ENCODE measurements at regions not wholly inside any gene's neighbourhood (a gene's known extent, or its start where the extent isn't known, plus 50 kb on each side); places are given as distances from the start of the nearest gene placed in this dataset.
"Not testable (repeated sequence)": the region's sequence is repeated elsewhere in the genome, so short reads cannot be mapped to it uniquely, and the experiment has no call there.

DNA sequence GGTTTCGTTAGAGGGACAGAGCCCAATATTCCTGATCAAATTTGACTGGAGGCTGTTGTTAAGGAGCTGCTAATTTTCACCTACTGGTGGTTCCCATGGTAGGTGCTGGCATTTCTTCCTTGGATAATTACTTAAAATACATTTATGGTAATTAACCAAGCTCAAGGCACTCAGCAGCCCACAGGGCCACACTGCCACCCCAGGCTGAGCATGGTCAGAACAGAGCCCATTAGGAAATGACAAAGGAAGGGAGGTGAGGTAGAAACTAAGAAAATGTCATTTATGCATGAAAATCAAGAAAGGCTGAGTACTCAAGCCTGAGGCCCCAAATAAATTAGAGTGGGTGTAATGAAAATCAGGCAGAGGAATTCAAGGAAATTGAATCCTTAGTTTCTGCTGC is 510.2 kb upstream of the GYPC start:
- ChIA-PET CTCF (no interaction called here), POLR2A (ENCODE audit: low non-redundant PET) (no interaction called here)
- BruUV-seq (replicated peaks), result no TSS peak
- H3K4me1 ChIP-seq (ENCODE audit: insufficient read depth, low read length, poor library complexity, severe bottlenecking), result no peaks in the 10 kb centered on the region
- H3K9me3 ChIP-seq (ENCODE audit: low read depth, low read length, poor library complexity, severe bottlenecking), result no peaks in the 10 kb centered on the region
- no peaks in the 10 kb centered on the region for H3K36me3 ChIP-seq (ENCODE audit: insufficient read depth, low read length, poor library complexity, severe bottlenecking)
- no peak overlapping the region for H3K27ac ChIP-seq (ENCODE audit: low read depth, low read length, poor library complexity, severe bottlenecking)
- no peak overlapping the region for H3K4me3 ChIP-seq (ENCODE audit: low read depth, low read length, poor library complexity, severe bottlenecking)
- no peaks in the 10 kb centered on the region for H3K27me3 ChIP-seq (replicated peaks; ENCODE audit: insufficient read depth, low read depth, low read length, poor library complexity)
- TF ChIP-seq CTCF (conservative IDR thresholded peaks at IDR 0.05; ENCODE audit: low read depth, low read length) (no peak), EZH2 (IDR thresholded peaks at IDR 0.05; ENCODE audit: borderline replicate concordance, low read depth, low read length, poor library complexity, severe bottlenecking) (no peak)
- intact Hi-C loops (cut with micrococcal nuclease; ENCODE audit: unreplicated experiment), result no loop called here
- no peak for DNase-seq (ENCODE audit: low spot score)

GRCh38 chr2:126154256-126154785 is 501.6 kb upstream of the GYPC start:
- no peak for TF ChIP-seq EZH2 (IDR thresholded peaks at IDR 0.05; ENCODE audit: borderline replicate concordance, low read depth, low read length, poor library complexity, severe bottlenecking)
- TF ChIP-seq CTCF (conservative IDR thresholded peaks at IDR 0.05; ENCODE audit: low read depth, low read length), result no peak
- ChIA-PET POLR2A (ENCODE audit: low non-redundant PET) (no interaction called here), CTCF (no interaction called here)
- no peaks in the 10 kb centered on the region for H3K27me3 ChIP-seq (replicated peaks; ENCODE audit: insufficient read depth, low read depth, low read length, poor library complexity)
- no peak overlapping the region for H3K27ac ChIP-seq (ENCODE audit: low read depth, low read length, poor library complexity, severe bottlenecking)
- no peaks in the 10 kb centered on the region for H3K4me1 ChIP-seq (ENCODE audit: insufficient read depth, low read length, poor library complexity, severe bottlenecking)
- peaks cover 8% of the 10 kb centered on the region for H3K9me3 ChIP-seq (ENCODE audit: low read depth, low read length, poor library complexity, severe bottlenecking)
- DNase-seq (ENCODE audit: low spot score), result no peak
- intact Hi-C loops (cut with micrococcal nuclease; ENCODE audit: unreplicated experiment), result no loop called here
- no peaks in the 10 kb centered on the region for H3K36me3 ChIP-seq (ENCODE audit: insufficient read depth, low read length, poor library complexity, severe bottlenecking)
- BruUV-seq (replicated peaks), result no TSS peak
- no peak overlapping the region for H3K4me3 ChIP-seq (ENCODE audit: low read depth, low read length, poor library complexity, severe bottlenecking)

GRCh38 chr2:126160950-126161349 is 495.0 kb upstream of the GYPC start:
- H3K4me3 ChIP-seq (ENCODE audit: low read depth, low read length, poor library complexity, severe bottlenecking); DNase-seq (ENCODE audit: low spot score); H3K36me3 ChIP-seq (ENCODE audit: insufficient read depth, low read length, poor library complexity, severe bottlenecking); CTCF ChIA-PET; H3K27me3 ChIP-seq (replicated peaks; ENCODE audit: insufficient read depth, low read depth, low read length, poor library complexity); H3K27ac ChIP-seq (ENCODE audit: low read depth, low read length, poor library complexity, severe bottlenecking); H3K9me3 ChIP-seq (ENCODE audit: low read depth, low read length, poor library complexity, severe bottlenecking); BruUV-seq (replicated peaks); POLR2A ChIA-PET (ENCODE audit: low non-redundant PET); H3K4me1 ChIP-seq (ENCODE audit: insufficient read depth, low read length, poor library complexity, severe bottlenecking); intact Hi-C loops (cut with micrococcal nuclease; ENCODE audit: unreplicated experiment): not testable (repeated sequence)

DNA sequence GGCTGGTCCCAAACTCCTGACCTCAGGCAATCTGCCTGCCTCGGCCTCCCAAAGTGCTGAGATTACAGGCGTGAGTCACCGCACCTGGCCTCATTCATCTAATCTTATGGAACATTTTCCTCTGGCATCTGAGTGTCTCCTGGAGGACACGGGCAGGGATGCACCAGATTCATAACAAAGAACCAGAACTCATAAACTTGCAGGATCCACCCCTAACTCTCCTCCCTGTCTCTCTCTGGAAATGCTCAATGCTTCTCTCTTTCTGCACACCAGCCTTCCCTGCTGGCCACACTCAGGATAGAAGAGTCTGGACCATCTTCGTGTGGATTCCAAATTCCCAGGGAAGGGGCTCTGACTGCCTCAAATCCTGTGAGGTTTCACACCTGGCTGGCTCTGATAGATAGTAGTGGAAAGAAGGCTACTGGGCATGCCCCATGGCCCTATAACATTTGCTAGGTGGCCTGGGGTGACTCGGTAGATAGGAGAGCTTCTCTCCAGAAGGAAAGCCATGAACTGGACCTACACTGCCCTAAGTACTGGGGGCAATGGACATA is 483.2 kb upstream of the GYPC start:
- Histone ChIP-seq H3K4me1 (ENCODE audit: insufficient read depth, low read length, poor library complexity, severe bottlenecking) (no peaks in the 10 kb centered on the region), H3K27ac (ENCODE audit: low read depth, low read length, poor library complexity, severe bottlenecking) (no peak overlapping the region), H3K9me3 (ENCODE audit: low read depth, low read length, poor library complexity, severe bottlenecking) (peaks cover 5% of the 10 kb centered on the region), H3K36me3 (ENCODE audit: insufficient read depth, low read length, poor library complexity, severe bottlenecking) (no peaks in the 10 kb centered on the region), H3K27me3 (replicated peaks; ENCODE audit: insufficient read depth, low read depth, low read length, poor library complexity) (no peaks in the 10 kb centered on the region), H3K4me3 (ENCODE audit: low read depth, low read length, poor library complexity, severe bottlenecking) (no peak overlapping the region)
- no peak for TF ChIP-seq CTCF (conservative IDR thresholded peaks at IDR 0.05; ENCODE audit: low read depth, low read length)
- no peak for TF ChIP-seq EZH2 (IDR thresholded peaks at IDR 0.05; ENCODE audit: borderline replicate concordance, low read depth, low read length, poor library complexity, severe bottlenecking)
- CTCF ChIA-PET, result no interaction called here
- POLR2A ChIA-PET (ENCODE audit: low non-redundant PET), result no interaction called here
- intact Hi-C loops (cut with micrococcal nuclease; ENCODE audit: unreplicated experiment), result no loop called here
- no peak for DNase-seq (ENCODE audit: low spot score)
- BruUV-seq (replicated peaks), result no TSS peak
